HG03095 (cell line): ENCODE measurements at regions not wholly inside any gene's neighbourhood (a gene's known extent, or its start where the extent isn't known, plus 50 kb on each side); places are given as distances from the start of the nearest gene placed in this dataset.
"Not testable (repeated sequence)": the region's sequence is repeated elsewhere in the genome, so short reads cannot be mapped to it uniquely, and the experiment has no call there.

ENCODE experiments used
- ATAC-seq: cut with Tn5 transposase; IDR thresholded peaks from one replicate; pipeline ENCODE4 v1.9.1; 2021; ENCODE audit warnings: moderate library complexity; ENCODE audit not compliant: unreplicated experiment

DNA sequence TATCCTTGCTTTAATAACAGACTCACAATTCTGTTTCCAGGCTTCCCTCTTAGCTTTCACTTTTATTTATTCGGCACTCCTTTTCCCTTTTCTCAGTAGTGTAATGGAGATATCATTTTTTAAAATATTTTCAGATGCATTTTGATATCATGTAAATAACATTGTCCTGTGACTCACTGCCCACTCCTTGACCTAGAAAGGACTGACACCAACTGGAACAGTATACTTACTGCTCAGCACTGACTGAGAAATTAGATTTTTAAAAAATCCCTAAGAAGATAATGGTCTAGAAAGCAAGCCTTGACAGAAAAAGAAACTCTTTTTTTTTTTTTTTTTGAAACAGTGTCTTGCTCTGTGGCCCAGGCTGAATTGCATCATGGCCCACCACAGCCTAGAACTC lies 118.0 kb upstream of the FSCB start:
- ATAC-seq = no peak

DNA sequence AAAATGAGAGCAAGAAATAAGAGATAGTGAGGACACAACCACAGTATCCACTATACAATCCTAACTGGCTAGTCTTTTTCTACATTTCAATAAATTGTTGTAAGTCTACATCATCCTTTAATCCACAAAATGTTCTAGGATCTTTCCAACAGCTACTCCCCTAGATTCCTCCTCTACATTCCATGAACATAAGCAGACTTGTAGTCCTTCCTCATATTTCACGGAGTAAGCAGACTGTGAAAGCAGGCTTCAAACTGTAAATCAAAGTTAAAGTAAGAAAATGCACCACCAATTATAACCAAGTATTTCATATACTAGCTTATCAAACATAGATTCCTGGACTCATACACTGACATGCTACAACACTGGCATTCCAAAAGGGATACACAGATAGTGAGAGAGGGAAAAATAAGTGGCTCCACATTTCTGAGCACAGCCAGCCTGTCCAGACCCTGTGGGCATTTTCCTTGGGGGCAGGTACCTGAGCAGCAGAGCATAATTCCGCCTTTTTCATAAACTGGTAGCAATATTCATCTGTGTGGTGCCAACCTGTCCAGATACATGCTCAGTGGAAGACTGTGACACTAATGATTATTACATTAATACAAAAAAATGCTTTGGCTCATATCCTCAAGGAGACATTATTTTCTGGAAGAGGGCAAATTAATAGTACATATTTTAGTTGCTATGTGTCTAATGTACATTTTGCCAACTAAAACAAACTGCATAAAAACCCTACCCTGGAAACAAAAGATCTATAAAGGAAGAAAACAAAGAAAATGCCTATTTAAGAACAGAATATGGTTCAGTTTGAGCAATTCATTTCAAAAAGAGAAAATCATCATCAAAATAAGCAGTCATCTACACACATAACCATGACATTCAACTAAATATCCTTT lies 113.3 kb upstream of the FSCB start:
- ATAC-seq = no peak

DNA sequence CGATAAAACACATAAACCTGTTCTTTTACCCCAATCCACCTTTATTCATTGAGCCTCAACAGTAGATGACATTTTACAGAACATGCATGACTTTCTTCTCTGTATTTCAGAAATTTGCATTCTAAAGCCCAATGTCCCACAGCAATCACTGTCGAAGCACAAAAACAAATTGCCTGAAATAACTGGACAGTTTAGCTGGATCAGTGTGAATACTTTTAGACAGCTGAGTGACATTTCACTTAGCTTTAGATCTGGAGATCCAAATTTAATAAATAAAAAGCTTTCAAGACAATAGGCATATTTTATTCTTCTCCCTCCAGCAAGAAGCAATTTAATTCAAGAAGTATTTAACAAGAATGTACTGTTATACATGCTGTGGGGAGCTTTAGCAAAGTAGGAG lies 109.1 kb upstream of the FSCB start:
- ATAC-seq = no peak

GRCh38 chr14:44613061-44613712 lies 106.1 kb upstream of the FSCB start:
- ATAC-seq = no peak

- ATAC-seq = no peak
These were observed 104.9 kb upstream of the FSCB start for GRCh38 chr14:44612002-44612401.

GRCh38 chr14:44609876-44610510 lies 102.9 kb upstream of the FSCB start:
- ATAC-seq = no peak

DNA sequence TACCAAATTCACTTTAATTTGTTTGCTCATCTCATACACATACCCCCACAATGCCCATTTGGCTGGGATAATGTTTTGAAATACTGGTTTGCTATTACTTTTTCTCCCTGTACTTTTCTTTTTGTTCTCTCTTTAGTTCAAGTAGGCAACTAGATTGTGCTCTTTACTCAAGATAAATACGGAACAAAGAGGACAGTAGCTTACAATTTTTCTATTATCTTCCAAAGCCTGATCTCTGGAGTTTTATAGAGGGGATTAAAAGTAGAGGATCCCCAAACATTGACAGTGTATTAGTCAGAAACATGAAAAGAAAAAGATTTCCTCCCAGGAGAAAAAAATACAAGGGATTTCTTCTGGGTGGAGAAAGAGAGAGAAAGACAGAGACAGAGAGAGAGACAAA lies 102.1 kb upstream of the FSCB start:
- no peak for ATAC-seq

DNA sequence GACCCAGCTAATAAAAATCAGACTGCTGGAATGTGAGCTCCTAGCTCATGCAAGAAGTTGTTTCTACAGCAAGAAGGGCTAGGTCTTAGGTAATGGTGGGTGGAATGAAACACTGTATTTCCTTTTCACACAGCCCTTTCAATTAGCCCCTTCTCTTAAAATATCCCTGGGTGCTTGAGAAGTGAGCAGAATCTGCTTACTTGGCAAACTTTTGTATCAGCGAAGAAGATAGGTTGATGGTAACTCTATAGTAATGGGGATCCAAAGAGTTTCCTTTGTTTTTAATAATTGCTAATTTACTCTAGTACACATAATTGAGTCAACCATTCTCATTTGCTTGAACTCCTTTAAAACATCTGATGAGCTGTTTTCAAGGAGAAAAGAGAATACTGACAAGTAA lies 100.6 kb upstream of the FSCB start:
- ATAC-seq = no peak

- ATAC-seq = no peak
These were observed 99.5 kb upstream of the FSCB start for GRCh38 chr14:44606576-44606975.

- not testable (repeated sequence) for ATAC-seq
These were observed 94.2 kb upstream of the FSCB start for GRCh38 chr14:44601266-44601665.

- no peak for ATAC-seq
These were observed 82.1 kb upstream of the FSCB start for GRCh38 chr14:44589180-44589579.

DNA sequence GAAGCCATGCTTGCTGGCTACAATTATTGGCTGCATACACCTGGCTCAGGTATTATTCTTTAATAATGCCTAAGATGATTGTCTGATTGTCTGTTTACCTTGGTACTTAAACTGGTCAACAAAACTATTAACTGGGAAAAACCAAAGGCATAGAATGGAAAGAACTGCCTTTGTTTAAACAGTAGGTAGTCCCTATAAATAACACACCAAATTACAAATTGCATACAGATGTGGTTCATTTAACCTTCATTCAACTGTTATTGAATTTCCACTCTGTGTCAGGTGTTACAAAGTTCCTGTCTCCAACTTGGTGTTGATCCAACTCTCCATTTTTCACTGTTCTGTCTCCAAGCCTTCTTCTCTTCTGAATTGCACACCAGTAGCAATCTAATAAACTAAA lies 79.8 kb upstream of the FSCB start:
- no peak for ATAC-seq

DNA sequence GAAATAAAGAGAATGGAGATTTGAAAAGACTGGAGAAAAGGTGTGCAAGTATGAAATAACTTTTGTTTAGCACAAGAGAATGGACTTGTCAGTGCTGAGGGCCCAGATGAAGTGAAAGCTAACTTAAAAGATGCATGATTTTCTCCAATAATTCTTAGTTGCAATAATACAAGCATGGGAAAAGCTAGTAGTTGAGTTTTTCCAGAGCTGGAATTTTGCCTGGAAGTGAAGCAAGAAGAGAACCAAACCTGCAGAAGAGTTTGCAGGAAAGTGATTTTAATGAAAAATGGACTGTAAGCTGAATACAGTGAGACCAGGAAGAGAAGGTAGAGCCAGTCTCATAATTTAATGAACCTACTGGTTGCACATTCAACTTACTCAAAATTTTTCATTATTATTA lies 69.3 kb upstream of the FSCB start:
- no peak for ATAC-seq

DNA sequence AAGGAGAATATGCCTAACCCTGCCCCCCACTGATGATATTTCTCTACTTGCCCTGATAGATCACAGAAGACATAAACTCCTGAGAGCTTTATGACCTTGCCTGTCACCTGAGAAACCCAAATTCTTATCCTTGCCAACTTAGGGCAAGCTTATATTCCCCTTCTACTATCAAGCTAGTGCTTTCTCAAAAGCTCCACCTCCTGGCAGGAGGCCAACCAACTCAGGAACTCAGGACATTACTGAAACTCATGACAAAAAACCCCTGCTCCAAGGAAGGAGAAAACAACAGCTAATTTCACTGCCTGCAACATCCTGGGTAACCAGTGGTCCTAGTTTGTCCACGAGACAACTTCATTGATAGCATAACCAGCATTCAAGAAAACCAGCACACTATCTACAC lies 60.9 kb upstream of the FSCB start:
- no peak for ATAC-seq

DNA sequence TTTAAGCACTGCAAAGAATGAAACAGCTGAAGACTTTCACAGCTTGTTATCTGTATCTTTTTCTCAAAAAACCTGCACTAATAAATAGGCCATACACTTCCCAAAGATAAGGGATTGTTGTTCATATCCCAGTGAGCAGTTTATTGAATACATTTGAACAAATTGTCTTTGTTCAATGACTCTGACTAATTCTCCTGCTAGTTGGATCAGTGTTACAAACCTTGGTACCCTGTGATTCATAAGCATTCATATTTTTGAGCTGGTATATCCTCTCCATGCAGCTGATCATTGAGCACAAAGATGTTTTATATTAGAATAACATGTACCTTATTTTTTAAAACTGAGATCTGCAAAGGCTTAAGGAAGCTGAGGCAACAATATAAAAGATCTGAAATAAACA lies 58.9 kb upstream of the FSCB start:
- no peak for ATAC-seq

- ATAC-seq = no peak
These were observed 57.8 kb upstream of the FSCB start for GRCh38 chr14:44564908-44565307.
